Mesothelial cell of epicardium (in vitro differentiated cells): ENCODE measurements at regions not wholly inside any gene's neighbourhood (a gene's known extent, or its start where the extent isn't known, plus 50 kb on each side); places are given as distances from the start of the nearest gene placed in this dataset.

Source experiments
- DNase-seq, 2 experiments: peaks; one replicate each; pipeline ENCODE4 v3.0.0; 2021; ENCODE audit warnings: low spot score in 2 of 2; ENCODE audit not compliant: unreplicated experiment in 2 of 2
- H3K27ac Mint-ChIP-seq: 2 replicates; pipeline ENCODE4 v1.8.0; 2021; ENCODE audit warnings: mixed read lengths
- H3K27me3 Mint-ChIP-seq: 2 replicates; pipeline ENCODE4 v1.8.0; 2021; ENCODE audit warnings: low read depth, mixed read lengths
- H3K36me3 Mint-ChIP-seq: 2 replicates; pipeline ENCODE4 v1.8.0; 2021; ENCODE audit warnings: mixed read lengths
- H3K4me1 Mint-ChIP-seq: 2 replicates; pipeline ENCODE4 v1.8.0; 2021; ENCODE audit warnings: mixed read lengths
- H3K4me3 Mint-ChIP-seq: 2 replicates; pipeline ENCODE4 v1.8.0; 2021; ENCODE audit warnings: mild to moderate bottlenecking, moderate library complexity, mixed read lengths
- H3K9me3 Mint-ChIP-seq: 2 replicates; pipeline ENCODE4 v1.8.0; 2021; ENCODE audit warnings: mixed read lengths
- CTCF ChIP-seq: fragments of 200-600 bp; sonication (generic); IDR thresholded peaks from one replicate; pipeline ENCODE4 v1.5.0; 2021; ENCODE audit warnings: antibody characterized with exemption; ENCODE audit not compliant: unreplicated experiment

- no peak for TF ChIP-seq CTCF
- Mint-ChIP-seq H3K4me3 (no peak overlapping the region), H3K4me1 (peaks cover 12% of the 10 kb centered on the region), H3K27ac (no peak overlapping the region), H3K27me3 (no peaks in the 10 kb centered on the region), H3K9me3 (no peaks in the 10 kb centered on the region), H3K36me3 (peaks cover 29% of the 10 kb centered on the region)
- no peak for DNase-seq
Observed at GRCh38 chr16:27728691-27729090, 178.7 kb downstream of the KATNIP start.

GRCh38 chr16:27729516-27730304 is 179.8 kb downstream of the KATNIP start:
- Mint-ChIP-seq H3K9me3 (no peaks in the 10 kb centered on the region), H3K36me3 (peaks cover 28% of the 10 kb centered on the region), H3K4me3 (no peak overlapping the region), H3K27me3 (no peaks in the 10 kb centered on the region), H3K27ac (no peak overlapping the region), H3K4me1 (peaks cover 2% of the 10 kb centered on the region)
- DNase-seq, result no peak
- no peak for TF ChIP-seq CTCF

GRCh38 chr16:27730661-27731210 is 180.8 kb downstream of the KATNIP start:
- Mint-ChIP-seq H3K36me3 (peaks cover 22% of the 10 kb centered on the region), H3K9me3 (no peaks in the 10 kb centered on the region), H3K27me3 (no peaks in the 10 kb centered on the region), H3K27ac (no peak overlapping the region), H3K4me3 (no peak overlapping the region), H3K4me1 (peaks cover 1% of the 10 kb centered on the region)
- no peak for TF ChIP-seq CTCF
- no peak for DNase-seq

- Mint-ChIP-seq H3K4me1 (peaks cover 20% of the 10 kb centered on the region), H3K9me3 (no peaks in the 10 kb centered on the region), H3K4me3 (no peak overlapping the region), H3K27me3 (no peaks in the 10 kb centered on the region), H3K27ac (no peak overlapping the region), H3K36me3 (peaks cover 6% of the 10 kb centered on the region)
- no peak for TF ChIP-seq CTCF
- no peak for DNase-seq
Observed at GRCh38 chr16:27735031-27735430, 185.1 kb downstream of the KATNIP start.

GRCh38 chr16:27736431-27736830 is 186.5 kb downstream of the KATNIP start:
- DNase-seq, result no peak
- no peak for TF ChIP-seq CTCF
- no peaks in the 10 kb centered on the region for H3K9me3 Mint-ChIP-seq
- H3K36me3 Mint-ChIP-seq, result peaks cover 11% of the 10 kb centered on the region
- H3K4me1 Mint-ChIP-seq, result peaks cover 18% of the 10 kb centered on the region
- H3K4me3 Mint-ChIP-seq, result no peak overlapping the region
- no peaks in the 10 kb centered on the region for H3K27me3 Mint-ChIP-seq
- H3K27ac Mint-ChIP-seq, result no peak overlapping the region
